Vagina (tissue), 2 donors: ENCODE measurements at regions not wholly inside any gene's neighbourhood (a gene's known extent, or its start where the extent isn't known, plus 50 kb on each side); places are given as distances from the start of the nearest gene placed in this dataset.

ENCODE experiments used
- CTCF ChIP-seq, 3 experiments: fragments of 450-650 bp in 2 of 3; fragments of 200-600 bp in 1 of 3; sonication (generic) in 1 of 3; IDR thresholded peaks; one replicate each; pipeline ENCODE4 v1.5.1; 2017 to 2019; ENCODE audit warnings: antibody characterized with exemption in 3 of 3, mild to moderate bottlenecking in 2 of 3, moderate library complexity in 2 of 3
- POLR2AphosphoS5 ChIP-seq, 2 donors: sonication (generic); formaldehyde crosslinking; IDR thresholded peaks; one replicate each; pipeline ENCODE4 v1.9.0; 2017; ENCODE audit warnings: antibody characterized with exemption in 2 of 2, mild to moderate bottlenecking in 2 of 2, low read depth in 1 of 2; ENCODE audit not compliant: insufficient read depth in 1 of 2

GRCh38 chr5:126189231-126189630 lies 234.0 kb upstream of the GRAMD2B start:
- TF ChIP-seq CTCF (IDR thresholded peaks at IDR 0.05) (no peak), POLR2AphosphoS5 (IDR thresholded peaks at IDR 0.05; ENCODE audit: insufficient read depth in 1 of 2, low read depth in 1 of 2) (no peak)
